Loucy (cell line): ENCODE measurements at regions not wholly inside any gene's neighbourhood (a gene's known extent, or its start where the extent isn't known, plus 50 kb on each side); places are given as distances from the start of the nearest gene placed in this dataset.

Source experiments
- CTCF ChIP-seq: fragments of 200-600 bp; sonication (generic); conservative IDR thresholded peaks from 2 replicates; pipeline ENCODE4 v1.5.1; 2014; ENCODE audit warnings: mild to moderate bottlenecking, antibody characterized with exemption, low read length
- EZH2phosphoT487 ChIP-seq: fragments of 200-600 bp; IDR thresholded peaks from 2 replicates; pipeline ENCODE4 v1.6.1; 2018; ENCODE audit warnings: antibody characterized with exemption, mild to moderate bottlenecking, moderate library complexity, borderline replicate concordance

- TF ChIP-seq CTCF (no peak), EZH2phosphoT487 (no peak)
These were observed 102.2 kb upstream of the CTTNBP2 start for GRCh38 chr7:117975476-117975875.
